IMR-90 (cell line): ENCODE measurements at regions not wholly inside any gene's neighbourhood (a gene's known extent, or its start where the extent isn't known, plus 50 kb on each side); places are given as distances from the start of the nearest gene placed in this dataset.

Experiments
- ATAC-seq: fragments of 200-7000 bp; cut with Tn5 transposase; 2 replicates; pipeline ENCODE4 v1.9.1; 2020; ENCODE audit warnings: low read depth, mild to moderate bottlenecking, moderate library complexity
- BruUV-seq: library from RNA; stranded (reverse); fragments of 400-500 nt; replicated peaks from 2 replicates; lab custom pipeline; 2021; lab: Mats Ljungman, UMichigan
- CTCF ChIA-PET: fragments of 300-600 bp; formaldehyde crosslinking; extraction: SDS; loops from one replicate; lab custom pipeline; 2021; ENCODE audit warnings: antibody characterized with exemption; lab: Yijun Ruan, JAX
- POLR2A ChIA-PET: fragments of 300-600 bp; sonication (Branson Sonifier 250); formaldehyde crosslinking; loops from one replicate; lab custom pipeline; 2022; ENCODE audit warnings: antibody characterized with exemption; ENCODE audit not compliant: unreplicated experiment; lab: Charles Lee
- DNase-seq: peaks from one replicate; pipeline ENCODE4 v3.0.0; 2013
- H2AFZ ChIP-seq: replicated peaks from 2 replicates; pipeline ENCODE3; 2013; ENCODE audit warnings: low read length, mild to moderate bottlenecking; ENCODE audit not compliant: poor library complexity
- H2AK5ac ChIP-seq: 2 replicates; pipeline ENCODE4 v1.6.1; 2013; ENCODE audit warnings: low read depth, low read length, inconsistent platforms
- H2AK9ac ChIP-seq: replicated peaks from 2 replicates; pipeline ENCODE3; 2013; ENCODE audit warnings: mild to moderate bottlenecking, low read depth, low read length, moderate library complexity; ENCODE audit not compliant: poor library complexity
- H2BK120ac ChIP-seq: 2 replicates; pipeline ENCODE4 v1.6.1; 2013; ENCODE audit warnings: low read depth, low read length, inconsistent platforms
- H2BK15ac ChIP-seq: 3 replicates; pipeline ENCODE4 v1.6.1; 2013; ENCODE audit warnings: low read depth, low read length, inconsistent platforms
- H2BK20ac ChIP-seq: 2 replicates; pipeline ENCODE4 v1.6.1; 2013; ENCODE audit warnings: low read depth, mild to moderate bottlenecking, inconsistent platforms, low read length, moderate library complexity
- H2BK5ac ChIP-seq: 2 replicates; pipeline ENCODE4 v1.6.1; 2013; ENCODE audit warnings: mild to moderate bottlenecking, low read depth, low read length, inconsistent platforms; ENCODE audit not compliant: poor library complexity, severe bottlenecking
- H3K14ac ChIP-seq: replicated peaks from 2 replicates; pipeline ENCODE4 v1.6.1; 2013; ENCODE audit warnings: low read depth, low read length, inconsistent platforms
- H3K18ac ChIP-seq: 2 replicates; pipeline ENCODE4 v1.6.1; 2013; ENCODE audit warnings: low read depth, low read length, control low read depth
- H3K23ac ChIP-seq: 2 replicates; pipeline ENCODE4 v1.6.1; 2013; ENCODE audit warnings: low read depth, low read length, inconsistent platforms
- H3K27ac ChIP-seq: 2 replicates; pipeline ENCODE4 v1.5.1; 2013; ENCODE audit warnings: mild to moderate bottlenecking, control low read depth, low read length; ENCODE audit not compliant: insufficient read depth
- H3K27me3 ChIP-seq: 2 replicates; pipeline ENCODE4 v1.6.1; 2013; ENCODE audit warnings: low read length; ENCODE audit not compliant: control insufficient read depth, insufficient read depth
- H3K36me3 ChIP-seq: 2 replicates; pipeline ENCODE4 v1.6.1; 2013; ENCODE audit warnings: low read length, mixed read lengths; ENCODE audit not compliant: control insufficient read depth, insufficient read depth
- H3K4ac ChIP-seq: 2 replicates; pipeline ENCODE4 v1.6.1; 2013; ENCODE audit warnings: low read depth, low read length, inconsistent platforms
- H3K4me1 ChIP-seq: 2 replicates; pipeline ENCODE4 v1.6.1; 2013; ENCODE audit warnings: low read length, mixed read lengths; ENCODE audit not compliant: control insufficient read depth, insufficient read depth
- H3K4me2 ChIP-seq: 2 replicates; pipeline ENCODE4 v1.6.1; 2013; ENCODE audit warnings: low read depth, mild to moderate bottlenecking, control low read depth, low read length, moderate library complexity
- H3K4me3 ChIP-seq: 2 replicates; pipeline ENCODE4 v1.5.1; 2013; ENCODE audit warnings: low read depth, mild to moderate bottlenecking, control low read depth, low read length, moderate library complexity; ENCODE audit not compliant: insufficient read depth
- H3K56ac ChIP-seq: 2 replicates; pipeline ENCODE4 v1.6.1; 2013; ENCODE audit warnings: low read length, inconsistent platforms; ENCODE audit not compliant: insufficient read depth; ENCODE audit errors: extremely low read depth
- H3K79me1 ChIP-seq, 2 experiments: 2 replicates each; pipeline ENCODE4 v1.6.1; 2013; ENCODE audit warnings: low read length in 2 of 2, inconsistent platforms in 1 of 2, low read depth in 1 of 2
- H3K9ac ChIP-seq: 2 replicates; pipeline ENCODE4 v1.6.1; 2013; ENCODE audit warnings: low read depth, low read length, control low read depth
- H3K9me1 ChIP-seq: 2 replicates; pipeline ENCODE4 v1.6.1; 2013; ENCODE audit warnings: low read length, inconsistent platforms; ENCODE audit not compliant: insufficient read depth
- H3K9me3 ChIP-seq: 2 replicates; pipeline ENCODE4 v1.6.1; 2013; ENCODE audit warnings: low read length; ENCODE audit not compliant: control insufficient read depth, insufficient read depth
- H4K20me1 ChIP-seq: 2 replicates; pipeline ENCODE4 v1.6.1; 2013; ENCODE audit warnings: low read length, inconsistent platforms; ENCODE audit not compliant: insufficient read depth
- H4K5ac ChIP-seq: 2 replicates; pipeline ENCODE4 v1.6.1; 2013; ENCODE audit warnings: mild to moderate bottlenecking, low read depth, low read length, control low read depth
- H4K8ac ChIP-seq, 2 experiments: 2 replicates each; pipeline ENCODE4 v1.6.1; 2013; ENCODE audit warnings: low read depth in 2 of 2, low read length in 2 of 2, control low read depth in 1 of 2, inconsistent platforms in 1 of 2
- H4K91ac ChIP-seq: 2 replicates; pipeline ENCODE4 v1.6.1; 2013; ENCODE audit warnings: low read depth, low read length, inconsistent platforms; ENCODE audit not compliant: insufficient read depth
- FOS ChIP-seq: fragments of 150-350 bp; IDR thresholded peaks from 2 replicates; pipeline ENCODE4 v1.6.1; 2016; ENCODE audit warnings: low read depth, low read length
- MAFK ChIP-seq: IDR thresholded peaks from 2 replicates; pipeline ENCODE4 v1.6.1; 2012; ENCODE audit warnings: low read depth, low read length, improper control_type of control experiment
- NFE2L2 ChIP-seq: fragments of 150-350 bp; IDR thresholded peaks from 2 replicates; pipeline ENCODE4 v1.6.1; 2016; ENCODE audit warnings: low read depth, mild to moderate bottlenecking, low read length
- dilution Hi-C: fragments of 300-500 bp; cut with HindIII; formaldehyde crosslinking; loops from one replicate; pipeline ENCODE4 v1.14.3; 2018; ENCODE audit warnings: low sequenced_read_pairs; ENCODE audit not compliant: unreplicated experiment
- in situ Hi-C: fragments of 300-500 bp; cut with MboI; formaldehyde crosslinking; loops from 3 replicates; pipeline ENCODE4 v1.14.3; 2019; ENCODE audit warnings: low sequenced_read_pairs, inconsistent platforms, mixed read lengths
- intact Hi-C: fragments of 100-400 bp; cut with micrococcal nuclease; formaldehyde crosslinking; loops from 2 replicates; pipeline ENCODE4 v1.10.0; 2022

DNA sequence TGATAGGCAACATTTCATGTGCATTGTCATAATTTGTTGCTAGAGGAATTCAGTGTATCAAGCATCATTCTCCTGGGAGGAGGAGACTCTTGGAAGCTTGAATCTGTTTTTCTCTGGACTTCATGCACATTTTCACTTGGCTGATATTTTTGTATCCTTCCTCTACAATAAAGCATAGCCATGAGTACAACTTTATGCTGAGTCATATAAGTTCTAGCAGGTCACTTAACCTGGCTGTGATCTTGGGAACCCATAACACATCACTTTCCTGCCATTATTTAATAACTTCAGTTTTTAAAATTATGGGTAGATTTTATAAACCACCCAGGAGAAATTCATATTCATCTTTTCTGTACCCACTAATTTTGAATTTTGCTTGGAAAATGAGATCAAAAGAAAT, 203.0 kb upstream of the CD96 start:
- Histone ChIP-seq H3K4ac (no peak overlapping the region), H3K56ac (no peak overlapping the region), H3K79me1 (no peaks in the 10 kb centered on the region), H3K14ac (no peak overlapping the region), H3K4me3 (no peak overlapping the region), H2BK20ac (no peak overlapping the region), H3K9ac (no peak overlapping the region), H3K36me3 (no peaks in the 10 kb centered on the region), H3K9me3 (0 out of 2 replicates have a peak, but pooled peaks cover 5% of the 10 kb centered on the region), H3K9me1 (no peaks in the 10 kb centered on the region), H2BK5ac (no peak overlapping the region), H4K20me1 (no peaks in the 10 kb centered on the region), H2AK5ac (no peak overlapping the region), H4K91ac (no peak overlapping the region), H4K5ac (no peak overlapping the region), H3K27ac (no peak overlapping the region), H3K27me3 (peaks cover 2% of the 10 kb centered on the region; the same call in 1 of the 2 replicates), H3K4me1 (no peaks in the 10 kb centered on the region; the same call in 1 of the 2 replicates), H3K18ac (no peak overlapping the region), H2BK15ac (no peak overlapping the region), H3K4me2 (no peak overlapping the region), H4K8ac (no peak overlapping the region), H2AFZ (no peak overlapping the region), H2AK9ac (no peak overlapping the region), H2BK120ac (no peak overlapping the region), H3K23ac (no peak overlapping the region)
- ATAC-seq (no peak), DNase-seq (no peak)
- POLR2A ChIA-PET, result no interaction called here
- in situ Hi-C loops, result loop anchor here (10.0 kb wide), 2 partner anchors 244 to 1804 kb away; no protein-coding TSS in a partner anchor
- peak; percentile 58; the same call in 1 of the 2 replicates for TF ChIP-seq MAFK
- TF ChIP-seq NFE2L2, result peak; percentile 85
- no peak for TF ChIP-seq FOS
- intact Hi-C loops, result loop anchor here (2.0 to 10.0 kb wide), 8 partner anchors 62 to 1807 kb away; no protein-coding TSS in a partner anchor
- CTCF ChIA-PET, result no interaction called here
- BruUV-seq, result no TSS peak
- dilution Hi-C loops, result no loop called here
